Stimulated activated effector memory CD8-positive, alpha-beta T cell treated with anti-CD3 and anti-CD28 coated beads, Interleukin-12 subunit alpha, Interleukin-12 subunit beta, amount 100 ng/mL, for 72 hours (primary cell): ENCODE measurements at regions not wholly inside any gene's neighbourhood (a gene's known extent, or its start where the extent isn't known, plus 50 kb on each side); places are given as distances from the start of the nearest gene placed in this dataset.
"Not testable (repeated sequence)": the region's sequence is repeated elsewhere in the genome, so short reads cannot be mapped to it uniquely, and the experiment has no call there.

ENCODE experiments used
- ATAC-seq: fragments of 150-1000 bp; cut with Tn5 transposase; 2 replicates; pipeline ENCODE4 v1.10.0; 2021
- DNase-seq, 2 donors: peaks; one replicate each; pipeline ENCODE4 v3.0.0; 2021 to 2022; ENCODE audit warnings: low spot score in 2 of 2
- H3K27ac Mint-ChIP-seq: one replicate; pipeline ENCODE4 v1.8.0; 2022; ENCODE audit warnings: mild to moderate bottlenecking, mixed read lengths
- H3K36me3 Mint-ChIP-seq: one replicate; pipeline ENCODE4 v1.8.0; 2022; ENCODE audit warnings: mild to moderate bottlenecking, mixed read lengths
- H3K4me1 Mint-ChIP-seq: one replicate; pipeline ENCODE4 v1.8.0; 2022; ENCODE audit warnings: mixed read lengths
- H3K4me3 Mint-ChIP-seq: one replicate; pipeline ENCODE4 v1.8.0; 2022; ENCODE audit warnings: mild to moderate bottlenecking, mixed read lengths
- H3K9me3 Mint-ChIP-seq: one replicate; pipeline ENCODE4 v1.8.0; 2022; ENCODE audit warnings: mixed read lengths

- peaks cover 32% of the 10 kb centered on the region for H3K9me3 Mint-ChIP-seq
- H3K4me1 Mint-ChIP-seq = no peaks in the 10 kb centered on the region
- ATAC-seq (no peak), DNase-seq (no peak)
- no peak overlapping the region for H3K4me3 Mint-ChIP-seq
- no peak overlapping the region for H3K27ac Mint-ChIP-seq
- H3K36me3 Mint-ChIP-seq = no peaks in the 10 kb centered on the region
Observed at GRCh38 chr4:67020438-67020797, 524.9 kb downstream of the CENPC start.

- H3K36me3 Mint-ChIP-seq = no peaks in the 10 kb centered on the region
- ATAC-seq = no peak
Observed at GRCh38 chr4:67019686-67020437, 525.4 kb downstream of the CENPC start.

GRCh38 chr4:67014592-67014991, 530.7 kb downstream of the CENPC start:
- Mint-ChIP-seq H3K4me1 (no peaks in the 10 kb centered on the region), H3K27ac (no peak overlapping the region), H3K9me3 (peaks cover 16% of the 10 kb centered on the region), H3K36me3 (no peaks in the 10 kb centered on the region), H3K4me3 (no peak overlapping the region)
- DNase-seq (no peak), ATAC-seq (no peak)

More at GRCh38 chr4:67019686-67020437, 525.4 kb downstream of the CENPC start:
- Mint-ChIP-seq H3K4me3 (no peak overlapping the region), H3K27ac (no peak overlapping the region), H3K4me1 (no peaks in the 10 kb centered on the region), H3K9me3 (peaks cover 28% of the 10 kb centered on the region)
- no peak for DNase-seq

GRCh38 chr4:67006791-67007190, 538.5 kb downstream of the CENPC start:
- DNase-seq = no peak
- peaks cover 16% of the 10 kb centered on the region for H3K9me3 Mint-ChIP-seq
- H3K27ac Mint-ChIP-seq = no peak overlapping the region
- H3K4me1 Mint-ChIP-seq = no peaks in the 10 kb centered on the region
- no peaks in the 10 kb centered on the region for H3K36me3 Mint-ChIP-seq
- H3K4me3 Mint-ChIP-seq = no peak overlapping the region
- ATAC-seq = no peak

- H3K4me1 Mint-ChIP-seq = no peaks in the 10 kb centered on the region
- H3K36me3 Mint-ChIP-seq = no peaks in the 10 kb centered on the region
- peaks cover 16% of the 10 kb centered on the region for H3K9me3 Mint-ChIP-seq
- no peak for ATAC-seq
- no peak overlapping the region for H3K27ac Mint-ChIP-seq
- DNase-seq = no peak
- no peak overlapping the region for H3K4me3 Mint-ChIP-seq
Observed at GRCh38 chr4:66991521-66991920, 553.8 kb downstream of the CENPC start.

GRCh38 chr4:66974665-66975064, 570.6 kb downstream of the CENPC start:
- Mint-ChIP-seq H3K27ac (no peak overlapping the region), H3K4me3 (no peak overlapping the region), H3K36me3 (no peaks in the 10 kb centered on the region), H3K4me1 (no peaks in the 10 kb centered on the region), H3K9me3 (peaks cover 21% of the 10 kb centered on the region)
- DNase-seq (no peak), ATAC-seq (no peak)

- Mint-ChIP-seq H3K36me3 (no peaks in the 10 kb centered on the region), H3K9me3 (peaks cover 18% of the 10 kb centered on the region), H3K27ac (no peak overlapping the region), H3K4me1 (no peaks in the 10 kb centered on the region), H3K4me3 (no peak overlapping the region)
- no peak for ATAC-seq
- DNase-seq = no peak
Observed at GRCh38 chr4:66972087-66972486, 573.2 kb downstream of the CENPC start.

- H3K36me3 Mint-ChIP-seq = no peaks in the 10 kb centered on the region
- no peak for DNase-seq
- no peak overlapping the region for H3K27ac Mint-ChIP-seq
- no peak overlapping the region for H3K4me3 Mint-ChIP-seq
- no peak for ATAC-seq
- no peaks in the 10 kb centered on the region for H3K4me1 Mint-ChIP-seq
- peaks cover 7% of the 10 kb centered on the region for H3K9me3 Mint-ChIP-seq
Observed at GRCh38 chr4:66964467-66964866, 580.8 kb downstream of the CENPC start.

- Mint-ChIP-seq H3K36me3 (no peaks in the 10 kb centered on the region), H3K27ac (no peak overlapping the region), H3K9me3 (peaks cover 8% of the 10 kb centered on the region), H3K4me1 (no peaks in the 10 kb centered on the region), H3K4me3 (no peak overlapping the region)
- no peak for DNase-seq
- ATAC-seq = no peak
Observed at GRCh38 chr4:66963084-66963483, 582.2 kb downstream of the CENPC start.

GRCh38 chr4:66959207-66959606, 586.1 kb downstream of the CENPC start:
- ATAC-seq (no peak), DNase-seq (no peak)
- Mint-ChIP-seq H3K9me3 (peaks cover 10% of the 10 kb centered on the region), H3K4me3 (no peak overlapping the region), H3K4me1 (no peaks in the 10 kb centered on the region), H3K27ac (no peak overlapping the region), H3K36me3 (no peaks in the 10 kb centered on the region)

GRCh38 chr4:66956852-66957251, 588.5 kb downstream of the CENPC start:
- no peak for DNase-seq
- no peak for ATAC-seq
- Mint-ChIP-seq H3K36me3 (no peaks in the 10 kb centered on the region), H3K27ac (no peak overlapping the region), H3K9me3 (peaks cover 12% of the 10 kb centered on the region), H3K4me3 (no peak overlapping the region), H3K4me1 (no peaks in the 10 kb centered on the region)

GRCh38 chr4:66956426-66956825, 588.9 kb downstream of the CENPC start:
- H3K27ac Mint-ChIP-seq = no peak overlapping the region
- DNase-seq (no peak), ATAC-seq (no peak)
- no peak overlapping the region for H3K4me3 Mint-ChIP-seq
- peaks cover 16% of the 10 kb centered on the region for H3K9me3 Mint-ChIP-seq
- no peaks in the 10 kb centered on the region for H3K36me3 Mint-ChIP-seq
- no peaks in the 10 kb centered on the region for H3K4me1 Mint-ChIP-seq

GRCh38 chr4:66955784-66956183, 589.5 kb downstream of the CENPC start:
- ATAC-seq (no peak), DNase-seq (no peak)
- Mint-ChIP-seq H3K9me3 (peaks cover 15% of the 10 kb centered on the region), H3K36me3 (no peaks in the 10 kb centered on the region), H3K4me3 (no peak overlapping the region), H3K4me1 (no peaks in the 10 kb centered on the region), H3K27ac (no peak overlapping the region)

GRCh38 chr4:66949419-66949818, 595.9 kb downstream of the CENPC start:
- Mint-ChIP-seq H3K4me3 (no peak overlapping the region), H3K36me3 (no peaks in the 10 kb centered on the region), H3K27ac (no peak overlapping the region), H3K9me3 (peaks cover 15% of the 10 kb centered on the region), H3K4me1 (no peaks in the 10 kb centered on the region)
- ATAC-seq = no peak
- no peak for DNase-seq

- Mint-ChIP-seq H3K4me1 (no peaks in the 10 kb centered on the region), H3K9me3 (peaks cover 22% of the 10 kb centered on the region), H3K27ac (no peak overlapping the region), H3K4me3 (no peak overlapping the region), H3K36me3 (no peaks in the 10 kb centered on the region)
- ATAC-seq = no peak
- DNase-seq = no peak
Observed at GRCh38 chr4:66946761-66947160, 598.5 kb downstream of the CENPC start.

GRCh38 chr4:66943112-66943511, 602.2 kb downstream of the CENPC start:
- DNase-seq = no peak
- Mint-ChIP-seq H3K27ac (no peak overlapping the region), H3K9me3 (peaks cover 21% of the 10 kb centered on the region), H3K4me3 (no peak overlapping the region), H3K36me3 (no peaks in the 10 kb centered on the region), H3K4me1 (no peaks in the 10 kb centered on the region)
- ATAC-seq = no peak

- H3K4me1 Mint-ChIP-seq, ATAC-seq, DNase-seq, H3K27ac Mint-ChIP-seq, H3K4me3 Mint-ChIP-seq, H3K9me3 Mint-ChIP-seq, H3K36me3 Mint-ChIP-seq: not testable (repeated sequence)
Observed at GRCh38 chr4:66931981-66932380, 613.3 kb downstream of the CENPC start.
